ENCODE measurements at regions not wholly inside any gene's neighbourhood (a gene's known extent, or its start where the extent isn't known, plus 50 kb on each side); places are given as distances from the start of the nearest gene placed in this dataset.

DNA sequence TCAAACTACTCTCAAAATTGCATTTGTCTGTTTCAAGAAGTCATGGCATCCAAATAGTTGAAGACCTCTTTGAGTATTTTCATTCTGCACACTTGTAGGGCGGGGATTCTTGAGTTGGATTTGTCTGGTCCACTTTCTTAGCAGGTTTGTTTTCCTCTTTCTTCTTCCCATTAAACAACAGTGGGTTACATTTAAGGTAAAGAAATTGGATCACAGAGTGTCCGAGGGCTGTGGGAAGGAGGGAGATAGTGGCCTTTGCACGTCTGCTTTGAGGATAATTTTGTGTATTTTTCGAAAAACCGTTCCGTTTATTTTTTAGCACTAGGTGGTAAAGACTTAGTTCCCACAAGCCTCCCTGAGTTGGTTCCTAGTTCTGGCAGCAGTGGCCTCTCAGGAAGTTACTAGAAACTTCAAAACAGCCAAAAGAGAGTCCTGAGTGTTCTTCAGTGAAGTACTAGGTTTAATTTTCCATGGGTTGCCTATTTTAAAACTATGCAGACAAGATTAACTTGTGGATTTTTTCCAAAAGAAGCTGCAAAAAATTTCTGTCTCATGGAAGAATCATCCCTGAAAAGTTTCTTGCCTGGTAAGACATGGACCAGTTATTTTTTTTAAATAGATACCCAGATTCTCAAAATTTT lies 107.9 kb downstream of the CDC42EP3 start:
- H3K4me3 ChIP-seq = no peak overlapping the region
- DNase-seq (ENCODE audit: low spot score) = no peak
- no peak for TF ChIP-seq CTCF (IDR thresholded peaks at IDR 0.05)
- no peak overlapping the region for H3K27ac ChIP-seq

DNA sequence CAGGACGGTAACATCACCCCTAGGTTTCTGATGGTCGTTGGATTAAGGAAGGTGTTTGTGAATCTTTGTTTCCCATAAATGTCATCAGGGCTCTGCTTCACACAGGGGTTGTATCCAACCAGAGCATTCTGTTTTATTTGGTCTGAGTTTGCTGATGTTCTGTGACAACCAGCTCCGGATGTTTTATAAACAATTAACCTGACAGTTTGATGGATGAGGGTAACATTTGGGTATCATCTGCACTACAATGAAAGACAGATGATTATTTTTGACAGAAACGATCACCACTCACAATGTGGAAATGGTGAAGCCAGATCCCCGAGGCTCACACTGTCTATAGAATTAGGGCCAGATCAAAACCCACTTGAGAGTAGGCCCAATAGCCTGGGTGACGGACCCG lies 107.1 kb downstream of the CDC42EP3 start:
- TF ChIP-seq CTCF (IDR thresholded peaks at IDR 0.05) = no peak
- no peak overlapping the region for H3K27ac ChIP-seq
- H3K4me3 ChIP-seq = no peak overlapping the region
- no peak for DNase-seq (ENCODE audit: low spot score)

- no peak for TF ChIP-seq CTCF (IDR thresholded peaks at IDR 0.05)
- Histone ChIP-seq H3K27ac (peak overlapping the region in 1 of 2 donors; percentile 48), H3K4me3 (no peak overlapping the region)
- no peak for DNase-seq (ENCODE audit: low spot score)
Observed at GRCh38 chr2:37566517-37566981, 104.9 kb downstream of the CDC42EP3 start.

DNA sequence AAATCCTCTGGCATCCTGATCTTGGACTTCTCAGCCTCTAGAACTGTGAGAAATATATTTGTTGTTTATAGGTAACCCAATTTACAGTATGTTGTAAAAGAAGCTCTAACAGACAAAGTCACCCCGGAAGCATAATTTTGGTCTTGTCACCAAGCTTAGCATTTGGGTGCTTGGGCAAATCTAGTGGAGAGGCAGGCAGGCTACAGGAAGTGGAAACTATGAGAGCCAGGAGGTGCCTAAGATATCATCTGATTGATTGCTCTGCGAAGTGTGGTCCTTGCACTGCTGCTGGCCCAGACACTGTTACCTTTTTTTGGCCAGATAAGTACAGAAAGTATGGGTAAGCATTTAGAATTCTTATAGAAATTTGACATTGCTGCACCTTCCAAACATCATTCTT lies 102.9 kb downstream of the CDC42EP3 start:
- no peak overlapping the region for H3K4me3 ChIP-seq
- no peak for DNase-seq (ENCODE audit: low spot score)
- TF ChIP-seq CTCF (IDR thresholded peaks at IDR 0.05) = no peak
- H3K27ac ChIP-seq = no peak overlapping the region

- no peak for TF ChIP-seq CTCF (IDR thresholded peaks at IDR 0.05)
- H3K4me3 ChIP-seq = no peak overlapping the region
- DNase-seq (ENCODE audit: low spot score) = no peak
- H3K27ac ChIP-seq = peak overlapping the region; percentile 4 to 54
Observed at GRCh38 chr2:37569131-37569823, 102.2 kb downstream of the CDC42EP3 start.

GRCh38 chr2:37569986-37570679 lies 101.3 kb downstream of the CDC42EP3 start:
- TF ChIP-seq CTCF (IDR thresholded peaks at IDR 0.05) = no peak
- no peak for DNase-seq (ENCODE audit: low spot score)
- Histone ChIP-seq H3K4me3 (no peak overlapping the region), H3K27ac (peak overlapping the region; percentile 4 to 54)
